IMR-90 (cell line): ENCODE measurements at regions not wholly inside any gene's neighbourhood (a gene's known extent, or its start where the extent isn't known, plus 50 kb on each side); places are given as distances from the start of the nearest gene placed in this dataset.

Experiments used
- ATAC-seq: fragments of 200-7000 bp; cut with Tn5 transposase; 2 replicates; pipeline ENCODE4 v1.9.1; 2020; ENCODE audit warnings: low read depth, mild to moderate bottlenecking, moderate library complexity
- BruUV-seq: library from RNA; stranded (reverse); fragments of 400-500 nt; replicated peaks from 2 replicates; lab custom pipeline; 2021; lab: Mats Ljungman, UMichigan
- CTCF ChIA-PET: fragments of 300-600 bp; formaldehyde crosslinking; extraction: SDS; loops from one replicate; lab custom pipeline; 2021; ENCODE audit warnings: antibody characterized with exemption; lab: Yijun Ruan, JAX
- POLR2A ChIA-PET: fragments of 300-600 bp; sonication (Branson Sonifier 250); formaldehyde crosslinking; loops from one replicate; lab custom pipeline; 2022; ENCODE audit warnings: antibody characterized with exemption; ENCODE audit not compliant: unreplicated experiment; lab: Charles Lee
- DNase-seq: peaks from one replicate; pipeline ENCODE4 v3.0.0; 2013
- H2AFZ ChIP-seq: replicated peaks from 2 replicates; pipeline ENCODE3; 2013; ENCODE audit warnings: low read length, mild to moderate bottlenecking; ENCODE audit not compliant: poor library complexity
- H2AK5ac ChIP-seq: 2 replicates; pipeline ENCODE4 v1.6.1; 2013; ENCODE audit warnings: low read depth, low read length, inconsistent platforms
- H2AK9ac ChIP-seq: replicated peaks from 2 replicates; pipeline ENCODE3; 2013; ENCODE audit warnings: mild to moderate bottlenecking, low read depth, low read length, moderate library complexity; ENCODE audit not compliant: poor library complexity
- H2BK120ac ChIP-seq: 2 replicates; pipeline ENCODE4 v1.6.1; 2013; ENCODE audit warnings: low read depth, low read length, inconsistent platforms
- H2BK15ac ChIP-seq: 3 replicates; pipeline ENCODE4 v1.6.1; 2013; ENCODE audit warnings: low read depth, low read length, inconsistent platforms
- H2BK20ac ChIP-seq: 2 replicates; pipeline ENCODE4 v1.6.1; 2013; ENCODE audit warnings: low read depth, mild to moderate bottlenecking, inconsistent platforms, low read length, moderate library complexity
- H2BK5ac ChIP-seq: 2 replicates; pipeline ENCODE4 v1.6.1; 2013; ENCODE audit warnings: mild to moderate bottlenecking, low read depth, low read length, inconsistent platforms; ENCODE audit not compliant: poor library complexity, severe bottlenecking
- H3K14ac ChIP-seq: replicated peaks from 2 replicates; pipeline ENCODE4 v1.6.1; 2013; ENCODE audit warnings: low read depth, low read length, inconsistent platforms
- H3K18ac ChIP-seq: 2 replicates; pipeline ENCODE4 v1.6.1; 2013; ENCODE audit warnings: low read depth, low read length, control low read depth
- H3K23ac ChIP-seq: 2 replicates; pipeline ENCODE4 v1.6.1; 2013; ENCODE audit warnings: low read depth, low read length, inconsistent platforms
- H3K27ac ChIP-seq: 2 replicates; pipeline ENCODE4 v1.5.1; 2013; ENCODE audit warnings: mild to moderate bottlenecking, control low read depth, low read length; ENCODE audit not compliant: insufficient read depth
- H3K27me3 ChIP-seq: 2 replicates; pipeline ENCODE4 v1.6.1; 2013; ENCODE audit warnings: low read length; ENCODE audit not compliant: control insufficient read depth, insufficient read depth
- H3K36me3 ChIP-seq: 2 replicates; pipeline ENCODE4 v1.6.1; 2013; ENCODE audit warnings: low read length, mixed read lengths; ENCODE audit not compliant: control insufficient read depth, insufficient read depth
- H3K4ac ChIP-seq: 2 replicates; pipeline ENCODE4 v1.6.1; 2013; ENCODE audit warnings: low read depth, low read length, inconsistent platforms
- H3K4me1 ChIP-seq: 2 replicates; pipeline ENCODE4 v1.6.1; 2013; ENCODE audit warnings: low read length, mixed read lengths; ENCODE audit not compliant: control insufficient read depth, insufficient read depth
- H3K4me2 ChIP-seq: 2 replicates; pipeline ENCODE4 v1.6.1; 2013; ENCODE audit warnings: low read depth, mild to moderate bottlenecking, control low read depth, low read length, moderate library complexity
- H3K4me3 ChIP-seq: 2 replicates; pipeline ENCODE4 v1.5.1; 2013; ENCODE audit warnings: low read depth, mild to moderate bottlenecking, control low read depth, low read length, moderate library complexity; ENCODE audit not compliant: insufficient read depth
- H3K56ac ChIP-seq: 2 replicates; pipeline ENCODE4 v1.6.1; 2013; ENCODE audit warnings: low read length, inconsistent platforms; ENCODE audit not compliant: insufficient read depth; ENCODE audit errors: extremely low read depth
- H3K79me1 ChIP-seq, 2 experiments: 2 replicates each; pipeline ENCODE4 v1.6.1; 2013; ENCODE audit warnings: low read length in 2 of 2, inconsistent platforms in 1 of 2, low read depth in 1 of 2
- H3K9ac ChIP-seq: 2 replicates; pipeline ENCODE4 v1.6.1; 2013; ENCODE audit warnings: low read depth, low read length, control low read depth
- H3K9me1 ChIP-seq: 2 replicates; pipeline ENCODE4 v1.6.1; 2013; ENCODE audit warnings: low read length, inconsistent platforms; ENCODE audit not compliant: insufficient read depth
- H3K9me3 ChIP-seq: 2 replicates; pipeline ENCODE4 v1.6.1; 2013; ENCODE audit warnings: low read length; ENCODE audit not compliant: control insufficient read depth, insufficient read depth
- H4K20me1 ChIP-seq: 2 replicates; pipeline ENCODE4 v1.6.1; 2013; ENCODE audit warnings: low read length, inconsistent platforms; ENCODE audit not compliant: insufficient read depth
- H4K5ac ChIP-seq: 2 replicates; pipeline ENCODE4 v1.6.1; 2013; ENCODE audit warnings: mild to moderate bottlenecking, low read depth, low read length, control low read depth
- H4K8ac ChIP-seq, 2 experiments: 2 replicates each; pipeline ENCODE4 v1.6.1; 2013; ENCODE audit warnings: low read depth in 2 of 2, low read length in 2 of 2, control low read depth in 1 of 2, inconsistent platforms in 1 of 2
- H4K91ac ChIP-seq: 2 replicates; pipeline ENCODE4 v1.6.1; 2013; ENCODE audit warnings: low read depth, low read length, inconsistent platforms; ENCODE audit not compliant: insufficient read depth
- BHLHE40 ChIP-seq: fragments of 150-350 bp; IDR thresholded peaks from 2 replicates; pipeline ENCODE4 v1.6.1; 2016; ENCODE audit warnings: mild to moderate bottlenecking, low read depth, low read length
- CEBPB ChIP-seq: IDR thresholded peaks from 2 replicates; pipeline ENCODE4 v1.6.1; 2012; ENCODE audit warnings: low read depth, low read length, improper control_type of control experiment
- CHD1 ChIP-seq: IDR thresholded peaks from 2 replicates; pipeline ENCODE4 v1.6.1; 2012; ENCODE audit warnings: low read depth, low read length, improper control_type of control experiment
- FOS ChIP-seq: fragments of 150-350 bp; IDR thresholded peaks from 2 replicates; pipeline ENCODE4 v1.6.1; 2016; ENCODE audit warnings: low read depth, low read length
- MAZ ChIP-seq: IDR thresholded peaks from 2 replicates; pipeline ENCODE4 v1.6.1; 2012; ENCODE audit warnings: low read depth, mild to moderate bottlenecking, low read length, improper control_type of control experiment, moderate library complexity, borderline replicate concordance
- NFE2L2 ChIP-seq: fragments of 150-350 bp; IDR thresholded peaks from 2 replicates; pipeline ENCODE4 v1.6.1; 2016; ENCODE audit warnings: low read depth, mild to moderate bottlenecking, low read length
- POLR2A ChIP-seq: IDR thresholded peaks from 2 replicates; pipeline ENCODE4 v1.6.1; 2012; ENCODE audit warnings: mild to moderate bottlenecking, low read depth, low read length
- RAD21 ChIP-seq: IDR thresholded peaks from 2 replicates; pipeline ENCODE4 v1.6.1; 2012; ENCODE audit warnings: low read length, improper control_type of control experiment
- RFX5 ChIP-seq: IDR thresholded peaks from 2 replicates; pipeline ENCODE4 v1.8.0; 2012; ENCODE audit warnings: low read depth, mild to moderate bottlenecking, low read length, moderate library complexity
- SMC3 ChIP-seq: fragments of 150-350 bp; IDR thresholded peaks from 2 replicates; pipeline ENCODE4 v1.6.1; 2016; ENCODE audit warnings: low read depth, mild to moderate bottlenecking, antibody characterized with exemption, low read length, moderate library complexity
- WGBS, 2 experiments: methylation state at CpG; one replicate each; pipeline versions ENCODE4 v1.1.5 to v1.1.7; 2013; ENCODE audit warnings: missing lambda C conversion rate in 2 of 2; ENCODE audit not compliant: insufficient read length in 1 of 2; ENCODE audit errors: extremely low coverage in 2 of 2; 5-methylcytosine and 5-hydroxymethylcytosine counted together
- dilution Hi-C: fragments of 300-500 bp; cut with HindIII; formaldehyde crosslinking; loops from one replicate; pipeline ENCODE4 v1.14.3; 2018; ENCODE audit warnings: low sequenced_read_pairs; ENCODE audit not compliant: unreplicated experiment
- in situ Hi-C: fragments of 300-500 bp; cut with MboI; formaldehyde crosslinking; loops from 3 replicates; pipeline ENCODE4 v1.14.3; 2019; ENCODE audit warnings: low sequenced_read_pairs, inconsistent platforms, mixed read lengths
- intact Hi-C: fragments of 100-400 bp; cut with micrococcal nuclease; formaldehyde crosslinking; loops from 2 replicates; pipeline ENCODE4 v1.10.0; 2022

DNA sequence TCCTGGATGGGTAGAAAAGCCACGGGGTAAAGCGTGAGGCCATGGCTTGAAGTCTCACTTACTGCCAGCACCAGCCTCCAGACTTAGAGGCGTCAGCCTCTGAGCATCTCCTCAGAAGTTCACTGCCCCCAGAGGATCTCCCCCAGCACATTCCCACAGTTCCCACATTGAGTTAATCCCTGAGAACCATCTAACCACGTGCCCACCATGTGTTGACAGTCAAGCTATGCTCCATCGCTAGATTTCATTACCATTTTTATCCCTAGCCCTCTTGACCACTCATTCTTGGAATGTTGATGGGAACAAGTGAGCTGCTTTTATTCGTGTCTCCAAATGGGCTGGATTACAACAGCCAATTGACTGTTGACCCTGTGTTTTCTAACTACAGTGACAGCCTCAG is 283.3 kb upstream of the IRX1 start:
- H3K9ac ChIP-seq, result no peak overlapping the region
- no peak overlapping the region for H2BK20ac ChIP-seq
- no peaks in the 10 kb centered on the region for H3K36me3 ChIP-seq
- no peak overlapping the region for H3K4me3 ChIP-seq
- intact Hi-C loops (no loop called here), dilution Hi-C loops (no loop called here), in situ Hi-C loops (no loop called here)
- no peak overlapping the region for H4K91ac ChIP-seq
- H3K4ac ChIP-seq, result no peak overlapping the region
- ChIA-PET POLR2A (no interaction called here), CTCF (no interaction called here)
- no peak overlapping the region for H3K56ac ChIP-seq
- H3K18ac ChIP-seq, result no peak overlapping the region
- H3K14ac ChIP-seq, result no peak overlapping the region
- H3K27ac ChIP-seq, result no peak overlapping the region
- no TSS peak for BruUV-seq
- no peaks in the 10 kb centered on the region for H3K9me1 ChIP-seq
- H2BK5ac ChIP-seq, result no peak overlapping the region
- TF ChIP-seq BHLHE40, result no peak
- TF ChIP-seq CEBPB, result no peak
- no peak for TF ChIP-seq MAZ
- no peak for TF ChIP-seq FOS
- no peak for TF ChIP-seq SMC3
- no peak for TF ChIP-seq RAD21
- TF ChIP-seq NFE2L2, result no peak
- TF ChIP-seq POLR2A, result no peak
- TF ChIP-seq CHD1, result no peak
- no peak for TF ChIP-seq RFX5
- H3K27me3 ChIP-seq, result no peaks in the 10 kb centered on the region
- DNase-seq (no peak), ATAC-seq (no peak)
- H3K23ac ChIP-seq, result no peak overlapping the region
- H2BK15ac ChIP-seq, result no peak overlapping the region
- H2AK5ac ChIP-seq, result no peak overlapping the region
- H4K20me1 ChIP-seq, result no peaks in the 10 kb centered on the region
- H2BK120ac ChIP-seq, result no peak overlapping the region
- no peak overlapping the region for H4K8ac ChIP-seq
- no peak overlapping the region for H4K5ac ChIP-seq
- H2AK9ac ChIP-seq, result no peak overlapping the region
- H3K4me2 ChIP-seq, result no peak overlapping the region
- no peaks in the 10 kb centered on the region for H3K79me1 ChIP-seq
- peaks cover 27% of the 10 kb centered on the region for H3K9me3 ChIP-seq
- WGBS, 2 experiments, result no CpG with 5 or more reads among the region's 6 CpGs
- H2AFZ ChIP-seq, result no peak overlapping the region
- H3K4me1 ChIP-seq, result no peaks in the 10 kb centered on the region
